ENCODE measurements at regions not wholly inside any gene's neighbourhood (a gene's known extent, or its start where the extent isn't known, plus 50 kb on each side); places are given as distances from the start of the nearest gene placed in this dataset.

DNA sequence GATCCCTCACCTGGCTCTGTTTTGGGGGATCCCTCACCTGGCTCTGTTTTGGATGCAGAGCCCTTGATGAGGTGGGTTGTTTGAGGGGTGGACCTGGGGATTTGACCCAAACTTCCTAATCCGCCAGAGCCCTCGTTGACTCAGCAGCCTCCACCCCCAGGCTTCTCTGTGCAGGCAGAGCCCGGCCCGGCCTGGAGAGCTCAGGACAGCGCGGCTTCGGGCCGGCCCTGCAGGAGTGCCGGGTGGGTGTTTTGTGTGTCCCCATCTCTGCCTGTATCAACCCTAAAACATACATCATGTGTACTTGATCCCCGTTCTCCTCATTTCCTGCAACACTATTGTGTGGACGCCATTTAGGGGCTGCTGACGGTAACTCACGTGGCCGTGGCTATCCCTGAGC is 124.2 kb downstream of the SIK1 start:
- DNase-seq (ENCODE audit: low spot score): no peak

DNA sequence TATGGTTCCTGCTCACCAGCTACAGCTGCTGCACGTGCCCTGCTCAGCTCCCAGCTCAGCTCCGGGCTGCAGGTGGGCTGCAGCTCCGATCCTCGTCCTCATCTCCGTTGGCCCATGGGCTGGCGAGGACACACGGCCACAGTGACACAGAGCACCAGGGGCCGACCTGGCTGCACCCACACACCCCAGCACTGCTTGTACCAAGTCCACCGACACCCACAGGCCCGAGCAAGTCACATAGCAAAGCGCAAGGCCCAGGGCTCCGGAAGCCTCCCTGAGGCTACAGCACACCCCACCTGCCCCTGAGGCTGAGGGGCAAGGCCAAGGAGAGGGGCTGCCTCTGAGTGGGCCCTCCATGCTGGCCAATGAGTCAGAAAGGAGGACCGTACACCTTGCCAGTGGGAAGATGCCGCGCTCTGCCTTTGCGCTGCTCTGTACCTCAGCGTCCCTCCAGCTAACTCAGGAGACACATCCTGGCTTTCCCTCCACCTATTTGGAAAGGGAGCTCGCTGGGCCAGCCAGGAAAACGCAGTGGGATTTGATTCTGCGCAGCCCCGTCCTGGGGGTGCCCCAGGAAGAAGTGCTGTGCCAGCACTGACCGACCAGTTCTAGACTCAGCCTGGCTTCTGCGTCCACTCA is 124.8 kb downstream of the SIK1 start:
- DNase-seq (ENCODE audit: low spot score): no peak

DNA sequence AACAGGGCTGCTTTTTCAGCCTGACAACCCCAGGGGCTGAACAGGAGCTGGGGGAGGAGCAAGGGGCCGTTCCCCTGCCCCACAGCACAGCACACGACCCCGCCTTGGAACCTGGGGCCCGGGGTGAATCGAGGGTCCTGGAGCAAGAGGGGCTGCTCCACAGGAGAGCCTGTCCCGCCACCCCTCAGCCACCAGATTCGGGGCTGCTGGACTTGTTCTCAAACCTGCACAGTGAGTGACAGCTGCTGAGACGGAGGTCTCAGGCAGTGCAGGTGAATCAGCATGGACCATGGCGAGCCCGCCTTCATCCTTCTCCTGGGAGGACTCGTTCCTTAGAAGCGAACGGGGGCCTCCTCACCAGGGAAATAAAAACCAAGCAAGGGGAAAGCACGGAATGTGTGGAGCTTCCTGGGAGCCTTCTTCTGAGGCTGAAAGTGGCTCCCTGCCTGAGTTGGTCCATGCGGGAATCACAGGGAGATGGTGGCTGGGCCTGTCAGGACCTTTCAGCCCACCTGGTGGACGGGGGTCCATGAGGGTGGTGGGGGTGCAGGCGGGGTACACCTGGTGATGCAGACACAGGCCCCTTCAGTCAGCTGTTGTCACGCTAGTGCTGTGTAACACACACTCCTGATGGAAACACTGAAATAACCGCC is 125.4 kb downstream of the SIK1 start:
- no peak for DNase-seq (ENCODE audit: low spot score)

DNA sequence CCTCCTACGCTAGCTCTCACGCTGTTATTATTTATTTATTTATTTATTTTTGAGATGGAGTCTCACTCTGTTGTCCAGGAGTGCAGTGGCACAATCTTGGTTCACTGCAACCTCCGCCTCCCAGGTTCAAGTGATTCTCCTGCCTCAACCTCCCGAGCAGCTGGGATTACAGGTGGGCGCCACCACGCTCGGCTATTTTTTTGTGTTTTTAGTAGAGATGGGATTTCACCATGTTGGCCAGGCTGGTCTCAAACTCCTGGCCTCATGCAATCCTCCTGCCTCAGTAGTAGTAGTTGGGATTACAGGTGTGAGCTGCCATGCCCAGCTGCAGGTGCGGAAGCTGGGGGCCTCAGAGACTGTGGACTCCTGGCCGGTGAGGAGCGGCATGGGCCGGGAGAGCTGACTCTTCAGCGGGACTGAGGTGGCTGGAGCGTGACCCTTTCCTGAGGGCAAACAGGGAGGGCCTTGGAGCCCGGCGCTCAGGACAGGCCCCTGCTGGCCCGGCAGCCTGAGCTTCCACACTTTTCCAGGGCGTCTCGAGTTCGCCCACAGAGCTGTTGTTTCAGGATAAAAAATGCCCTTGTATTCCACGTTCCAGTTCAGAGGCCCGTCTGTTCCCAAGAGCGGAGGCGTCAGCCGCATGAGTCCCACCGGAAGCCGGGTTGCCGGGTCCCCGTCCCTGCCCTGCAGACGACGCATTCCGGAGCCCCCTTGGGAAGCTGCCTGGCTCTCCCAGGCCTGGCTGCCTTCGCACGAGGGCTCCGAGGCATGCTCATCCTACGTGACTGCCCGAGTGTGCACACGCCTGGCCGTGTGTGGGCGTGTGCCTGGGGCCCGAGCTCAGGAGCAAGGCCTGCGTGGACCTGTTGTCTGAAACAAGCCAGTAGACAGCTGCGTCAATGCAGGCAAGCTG is 126.2 kb downstream of the SIK1 start:
- no peak for DNase-seq (ENCODE audit: low spot score)

DNA sequence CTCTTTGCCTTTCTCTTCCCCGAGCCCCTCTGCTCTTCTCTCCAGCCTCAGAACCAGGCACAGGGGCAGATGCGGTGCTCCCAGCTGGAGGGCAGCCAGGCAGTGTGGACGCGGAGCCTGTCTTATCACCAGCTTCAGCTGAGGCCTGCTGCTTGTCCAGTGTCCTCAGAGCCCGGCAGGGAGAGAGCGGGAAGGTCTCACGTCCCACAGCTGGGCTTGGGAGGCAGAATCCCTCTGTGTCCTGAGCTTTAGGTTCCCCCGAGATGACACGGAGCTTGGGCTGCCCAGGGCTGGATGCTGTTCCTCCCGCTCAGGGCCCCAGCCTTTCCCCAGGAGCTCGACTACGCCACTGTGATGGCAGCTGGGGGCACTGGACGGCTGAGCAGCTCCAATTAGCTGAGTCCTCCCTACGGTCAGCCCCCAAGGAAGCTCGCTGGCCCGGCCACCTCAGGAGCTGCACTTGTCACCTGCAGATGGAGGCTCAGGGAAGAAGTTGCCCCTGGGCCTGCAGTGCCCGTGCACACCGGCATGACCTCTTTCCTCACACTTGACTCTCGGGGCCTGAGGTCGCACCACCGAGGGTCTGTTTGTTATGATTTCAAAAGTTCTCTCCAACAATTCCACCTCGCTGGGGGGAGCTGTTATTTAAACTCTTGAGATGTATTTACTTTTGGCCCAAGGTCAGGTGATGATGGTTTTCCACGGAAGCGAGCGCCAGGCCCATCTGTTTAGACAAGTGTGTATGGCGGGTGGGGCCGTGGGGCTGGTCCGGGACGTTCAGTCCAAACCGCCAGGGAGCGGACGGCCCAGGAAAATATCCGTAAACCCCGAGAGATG is 127.3 kb downstream of the SIK1 start:
- no peak for DNase-seq (ENCODE audit: low spot score)

DNA sequence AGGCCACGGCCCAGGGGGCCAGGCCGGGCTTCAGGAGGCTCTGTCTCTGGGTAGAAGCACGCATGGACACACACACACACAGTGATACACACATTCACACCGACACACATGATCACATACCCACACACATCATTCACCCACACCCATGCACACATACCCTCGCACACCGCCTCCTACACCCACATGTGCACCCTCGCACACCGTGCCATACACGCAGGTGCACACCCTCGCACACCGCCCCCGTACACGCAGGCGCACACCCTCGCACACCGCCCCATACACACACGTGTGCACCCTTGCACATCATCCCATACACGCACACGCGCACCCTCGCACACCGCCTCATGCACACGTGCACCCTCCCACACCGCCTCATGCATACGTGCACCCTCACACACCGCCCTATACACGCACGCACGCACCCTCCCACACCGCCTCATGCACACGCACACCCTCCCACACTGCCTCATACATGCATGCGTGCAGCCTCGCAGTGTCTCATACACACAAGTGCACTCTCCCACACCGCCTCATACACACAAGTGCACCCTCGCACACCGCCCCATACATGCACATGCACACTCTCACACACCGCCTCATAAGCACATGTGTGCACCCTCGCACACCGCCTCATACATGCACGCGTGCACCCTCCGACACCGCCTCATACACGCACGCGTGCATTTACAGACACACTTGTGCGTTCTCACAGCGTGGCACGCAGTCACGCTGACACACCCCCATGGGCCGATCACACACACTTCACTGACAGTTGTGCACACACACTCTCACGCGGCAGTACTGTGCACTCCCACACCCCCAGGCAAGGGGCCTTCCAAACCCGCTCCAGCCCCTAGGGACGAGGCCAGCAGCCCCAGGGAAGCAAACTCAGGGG is 128.1 kb downstream of the SIK1 start:
- DNase-seq (ENCODE audit: low spot score): no peak

DNA sequence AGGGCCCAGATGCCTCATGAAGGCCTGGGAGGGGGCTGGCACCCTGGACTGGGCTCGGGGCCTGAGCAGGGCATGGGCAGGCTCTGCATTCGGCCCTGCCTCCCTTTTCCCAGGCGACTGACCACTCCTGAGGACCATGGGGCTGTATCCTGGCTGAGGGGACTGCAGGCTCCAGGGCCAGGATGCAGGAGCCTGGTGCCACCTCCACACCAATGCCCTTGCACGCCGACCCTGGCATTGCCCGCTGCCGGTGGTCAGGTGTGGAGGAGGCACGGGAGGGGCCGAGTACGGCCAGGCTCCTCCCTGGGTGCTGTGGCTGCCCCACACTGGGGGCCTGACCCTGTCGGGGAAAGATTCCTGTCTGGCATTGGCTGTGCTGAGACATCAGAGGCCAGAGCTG is 128.9 kb downstream of the SIK1 start:
- DNase-seq (ENCODE audit: low spot score): no peak

DNA sequence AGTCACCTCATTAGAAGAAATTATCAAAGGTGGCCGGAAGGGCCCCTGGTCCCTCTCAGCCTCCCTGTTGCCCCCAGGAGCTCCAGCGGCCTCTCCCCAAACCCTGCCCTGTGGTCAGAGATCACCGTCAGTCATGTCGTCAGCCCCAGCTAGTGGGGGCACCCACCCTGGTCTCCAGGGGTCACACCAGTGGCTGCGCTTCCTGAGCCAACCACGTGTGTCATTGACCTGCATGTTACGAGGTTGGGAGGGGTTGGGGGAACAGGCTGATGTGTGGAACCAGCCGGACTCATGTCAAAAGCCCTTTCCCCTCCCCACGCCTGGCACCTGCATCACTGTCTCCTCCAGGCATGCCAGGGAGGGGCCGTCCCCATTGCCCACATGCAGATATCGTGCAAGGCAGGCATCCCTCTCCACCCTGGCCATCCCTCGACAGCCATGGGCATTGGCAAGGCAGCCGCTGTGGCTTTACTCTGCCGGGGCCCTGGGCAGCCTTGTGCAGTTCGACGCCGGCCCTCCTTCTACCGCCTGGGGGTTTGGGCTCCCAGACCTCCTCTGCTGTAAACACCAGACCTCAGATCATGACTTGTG is 128.7 kb downstream of the CRYAA start:
- DNase-seq (ENCODE audit: low spot score): no peak

DNA sequence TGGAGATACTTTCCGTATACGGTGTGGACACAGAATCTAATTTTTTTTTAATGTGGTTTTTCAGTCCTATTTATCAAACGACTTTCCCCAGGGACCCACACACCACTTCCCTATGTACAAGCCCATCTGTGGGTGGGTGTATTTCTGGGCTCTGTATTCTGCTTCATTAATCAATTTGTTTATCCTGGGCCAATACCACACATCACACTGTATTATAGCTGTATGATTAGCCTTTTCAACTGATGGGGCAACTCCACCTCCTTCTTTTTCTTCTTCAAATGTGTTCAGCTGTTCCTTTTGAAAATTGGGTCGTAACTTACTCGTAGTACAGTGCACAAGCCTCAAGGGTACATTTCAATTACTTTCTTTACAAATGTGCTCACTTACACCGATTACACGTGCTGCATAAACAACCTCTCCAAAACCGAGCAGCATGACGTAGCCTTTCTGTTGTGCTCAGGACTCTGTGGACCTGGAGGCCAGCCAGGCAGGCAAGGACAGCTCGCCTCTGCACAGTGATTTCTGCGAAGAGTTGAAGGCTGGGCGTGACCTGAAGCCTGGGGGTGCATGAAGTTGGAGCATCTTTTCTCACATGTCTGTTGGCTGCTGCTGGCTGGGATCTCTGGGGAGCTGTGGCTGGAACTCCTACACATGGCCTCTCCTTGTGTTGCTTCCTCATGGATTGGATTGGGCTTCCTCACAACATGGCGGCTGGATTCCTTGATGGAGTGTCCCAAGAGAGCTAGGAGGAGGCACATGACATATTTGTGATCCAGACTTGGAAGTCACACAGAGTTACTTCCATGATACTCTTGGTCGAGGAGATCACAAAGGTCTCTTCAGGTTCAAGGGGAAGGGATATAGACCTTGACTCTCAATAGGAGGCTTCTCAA is 126.5 kb downstream of the CRYAA start:
- DNase-seq (ENCODE audit: low spot score): no peak

DNA sequence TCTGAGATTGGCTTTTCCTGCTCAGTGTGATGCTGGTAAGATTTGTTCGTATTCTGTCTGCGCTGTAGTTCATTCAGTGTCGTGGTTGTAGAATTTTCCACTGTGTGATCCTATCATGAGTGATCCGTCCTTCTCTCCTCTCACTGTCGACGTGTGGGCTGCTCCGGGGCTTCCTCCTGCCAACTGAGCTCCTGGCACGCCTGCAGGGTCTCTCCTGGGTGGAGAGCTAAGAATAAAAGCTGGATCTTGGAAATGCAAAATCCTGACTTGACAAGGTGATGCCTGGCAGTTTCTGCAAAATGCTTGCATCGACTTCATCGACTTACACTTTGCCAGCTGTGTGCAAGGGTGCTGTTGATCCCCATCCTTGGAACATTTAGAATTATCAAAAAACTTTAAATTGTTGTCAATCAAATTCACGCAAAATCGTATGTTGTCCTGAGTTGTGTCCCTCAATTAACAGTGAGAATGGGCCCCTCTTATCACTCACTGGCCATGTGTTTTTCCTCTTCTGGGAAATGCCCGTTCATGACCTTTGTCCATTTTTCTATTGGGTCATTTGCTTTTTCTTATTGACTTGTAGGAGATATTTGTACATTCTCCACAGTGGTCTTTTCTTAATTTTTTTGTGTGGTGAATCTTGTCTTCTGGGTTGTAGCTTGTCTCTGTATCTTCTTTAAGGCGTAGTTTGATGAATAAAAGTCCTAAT is 125.5 kb downstream of the CRYAA start:
- no peak for DNase-seq (ENCODE audit: low spot score)

DNA sequence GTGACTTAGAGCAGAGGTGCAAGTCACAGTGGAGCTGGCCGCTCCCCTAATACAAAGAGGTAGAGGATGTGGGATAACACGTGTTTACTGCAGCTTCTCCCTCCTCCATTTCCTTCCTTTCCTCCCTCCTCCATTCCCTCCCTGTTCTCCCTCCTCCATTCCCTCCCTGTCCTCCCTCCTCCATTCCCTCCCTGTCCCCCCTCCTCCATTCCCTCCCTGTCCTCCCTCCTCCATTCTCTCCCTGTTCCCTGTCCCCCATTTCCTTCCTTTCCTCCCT is 124.0 kb downstream of the CRYAA start:
- no peak for DNase-seq (ENCODE audit: low spot score)

DNA sequence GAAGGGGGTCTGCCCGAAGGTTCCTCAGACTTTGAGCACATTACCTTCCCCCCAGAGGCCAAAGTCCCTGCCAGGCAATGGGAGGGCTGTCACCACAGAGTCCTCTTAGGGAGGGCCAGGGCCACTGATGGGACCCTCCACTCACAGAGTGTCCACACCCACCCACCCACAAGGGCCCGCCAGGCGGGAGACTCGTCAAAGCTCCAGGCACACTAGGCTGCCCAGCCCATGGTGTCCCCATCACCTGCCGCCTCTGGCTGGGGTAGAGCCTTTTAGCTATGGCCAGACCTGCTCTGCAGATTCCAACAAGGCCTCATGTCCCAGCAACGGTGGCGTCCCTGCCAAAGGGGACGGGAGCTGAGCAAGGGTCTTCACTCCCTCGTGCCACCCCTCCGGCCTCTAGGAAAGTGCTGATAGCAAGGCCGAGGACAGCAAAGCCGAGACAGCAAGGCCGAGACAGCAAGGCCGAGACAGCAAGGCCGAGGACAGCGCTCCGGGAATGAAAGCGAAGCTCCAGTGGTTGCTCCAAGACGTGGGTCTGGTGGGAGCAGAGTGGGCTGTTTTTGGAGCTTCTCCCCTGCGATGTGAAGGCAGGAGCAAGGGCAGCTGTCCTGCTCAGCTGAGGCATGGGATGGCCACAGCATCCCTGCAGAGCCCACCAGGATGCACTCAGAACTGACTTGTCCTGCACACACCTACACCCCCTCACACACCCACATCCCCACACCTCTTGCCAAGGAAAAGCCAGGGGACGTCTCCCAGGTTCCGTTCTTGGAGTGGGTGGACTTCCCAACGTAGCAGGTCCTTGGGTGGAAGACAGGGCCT is 123.4 kb downstream of the CRYAA start:
- no peak for DNase-seq (ENCODE audit: low spot score)

DNA sequence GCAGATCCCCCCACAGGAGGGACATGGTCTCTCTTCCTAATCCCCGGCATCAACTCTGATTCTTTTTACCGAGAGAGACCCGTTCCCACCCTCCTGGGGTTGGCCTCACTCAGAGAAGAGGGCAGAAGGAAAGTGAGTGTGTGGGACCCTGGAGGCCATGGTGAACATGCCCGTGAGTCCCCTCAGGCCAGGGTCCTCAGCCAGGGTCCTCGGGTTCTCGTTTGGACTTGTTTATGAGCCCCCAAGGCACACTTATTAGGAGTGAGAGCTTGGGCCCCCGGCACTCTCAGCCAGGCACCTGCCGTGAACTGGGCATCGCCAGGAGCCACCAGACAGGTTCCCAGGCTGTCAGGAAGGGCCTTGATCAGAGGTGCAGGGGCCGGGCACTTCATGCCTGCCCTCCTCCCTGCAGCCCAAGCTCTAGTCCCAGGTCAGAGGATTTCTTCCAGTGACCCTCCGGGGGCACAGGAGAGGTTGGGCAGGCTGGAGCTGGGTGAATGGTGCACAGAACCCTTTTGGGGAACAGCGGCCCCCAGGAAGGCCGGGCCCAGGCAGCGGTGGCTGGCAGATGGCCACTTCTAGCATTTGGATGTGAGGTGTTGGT is 122.6 kb downstream of the CRYAA start:
- DNase-seq (ENCODE audit: low spot score): no peak

DNA sequence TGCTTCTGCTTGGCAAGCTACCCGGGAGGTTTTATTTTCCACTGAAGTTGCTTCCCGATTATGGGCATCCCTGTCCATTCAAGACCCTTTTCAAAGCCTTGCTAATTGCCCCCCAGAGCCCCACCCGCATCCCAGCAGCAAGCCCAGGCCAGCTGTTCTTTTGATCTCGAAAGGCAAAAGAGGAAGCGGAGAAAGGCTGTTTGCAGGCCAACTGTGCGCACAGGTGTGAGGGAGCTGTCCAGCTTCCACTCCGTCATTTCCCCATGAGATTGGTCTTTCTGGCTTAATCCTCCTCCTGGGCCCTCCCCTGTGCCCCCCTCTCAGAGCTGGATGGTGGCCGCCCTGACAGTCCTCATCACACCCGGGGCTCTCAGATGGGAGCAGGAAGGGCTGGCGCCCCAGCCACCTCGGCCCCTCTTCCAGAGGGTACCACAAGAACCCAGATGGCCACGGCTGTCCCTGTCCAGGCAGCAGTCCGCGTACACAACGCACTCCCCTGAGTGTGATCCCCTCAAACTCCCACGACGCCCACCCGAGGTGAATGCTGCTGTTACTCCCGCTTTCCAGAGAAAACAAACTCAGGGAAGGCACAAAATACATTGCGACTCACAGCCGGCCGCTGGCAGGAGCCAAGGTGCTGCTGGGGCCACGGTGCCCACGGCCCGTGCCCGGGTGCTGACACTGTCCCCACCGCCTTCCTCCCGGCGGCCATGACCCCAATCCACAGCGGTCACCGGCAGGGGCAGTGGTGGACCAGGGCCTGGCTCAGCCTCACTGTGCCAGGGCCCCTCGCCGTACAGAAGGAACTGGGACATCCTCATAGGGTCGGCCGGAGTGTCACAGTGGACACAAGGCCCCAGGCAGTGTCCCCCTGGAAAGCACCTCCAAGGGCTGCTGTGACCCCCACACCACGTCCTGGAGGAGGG is 121.9 kb downstream of the CRYAA start:
- DNase-seq (ENCODE audit: low spot score): no peak

DNA sequence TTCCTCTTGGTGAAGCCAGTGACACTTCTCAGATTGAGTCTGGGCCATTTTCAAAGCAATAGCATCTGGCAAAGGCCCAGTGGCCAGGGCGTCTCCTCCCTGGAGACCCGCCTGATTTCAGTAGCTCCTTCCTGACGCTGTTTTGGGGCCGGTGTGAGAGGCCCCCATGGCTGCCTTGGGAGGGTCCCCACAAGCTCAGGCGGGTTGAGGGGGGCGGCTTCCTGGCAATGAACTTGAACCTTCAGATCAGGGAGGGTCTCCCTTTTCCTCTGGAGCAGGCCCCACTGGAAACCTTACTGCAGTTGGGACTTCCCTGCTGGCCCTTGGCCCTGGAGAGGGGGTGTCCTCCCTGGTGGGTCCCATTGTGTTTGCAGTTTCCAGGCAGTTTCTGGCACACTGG is 121.2 kb downstream of the CRYAA start:
- no peak for DNase-seq (ENCODE audit: low spot score)

DNA sequence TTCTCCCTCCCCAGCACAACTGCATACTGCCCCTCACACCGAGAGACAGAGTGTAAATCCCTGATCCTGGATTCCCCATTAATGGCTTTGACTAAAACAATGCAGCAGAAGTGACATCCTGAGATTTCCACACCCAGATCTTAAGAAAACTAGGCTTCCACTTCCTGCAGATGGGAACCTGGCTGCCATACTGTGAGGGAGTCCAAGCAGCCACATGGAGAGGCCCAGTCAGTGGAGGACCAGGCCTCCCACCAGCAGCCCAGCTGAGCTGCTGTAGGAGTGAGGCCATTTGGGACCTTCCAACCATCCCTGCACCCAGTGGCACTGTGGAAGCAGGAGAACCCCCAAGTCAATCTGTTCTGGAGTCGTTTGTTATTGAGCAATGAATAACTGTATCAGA is 120.6 kb downstream of the CRYAA start:
- DNase-seq (ENCODE audit: low spot score): no peak

Measured in pons (tissue), 1 donor.